Omental fat pad (tissue), 3 donors: ENCODE measurements at regions not wholly inside any gene's neighbourhood (a gene's known extent, or its start where the extent isn't known, plus 50 kb on each side); places are given as distances from the start of the nearest gene placed in this dataset.

Experiments
- ATAC-seq: fragments of 150-250 bp; one replicate; pipeline ENCODE4 v1.9.1; 2016; ENCODE audit warnings: mild to moderate bottlenecking, moderate library complexity; ENCODE audit not compliant: low FRiP score
- DNase-seq: peaks from one replicate; pipeline ENCODE4 v3.0.0-alpha.2; 2019; ENCODE audit warnings: low spot score
- TF ChIP-seq, protein P1 (sequence below), 3 donors: fragments of 450-650 bp; IDR thresholded peaks; one replicate each; pipeline ENCODE4 v1.5.1; 2016 to 2017; ENCODE audit warnings: antibody characterized with exemption in 3 of 3, mild to moderate bottlenecking in 3 of 3, moderate library complexity in 2 of 3

DNA sequence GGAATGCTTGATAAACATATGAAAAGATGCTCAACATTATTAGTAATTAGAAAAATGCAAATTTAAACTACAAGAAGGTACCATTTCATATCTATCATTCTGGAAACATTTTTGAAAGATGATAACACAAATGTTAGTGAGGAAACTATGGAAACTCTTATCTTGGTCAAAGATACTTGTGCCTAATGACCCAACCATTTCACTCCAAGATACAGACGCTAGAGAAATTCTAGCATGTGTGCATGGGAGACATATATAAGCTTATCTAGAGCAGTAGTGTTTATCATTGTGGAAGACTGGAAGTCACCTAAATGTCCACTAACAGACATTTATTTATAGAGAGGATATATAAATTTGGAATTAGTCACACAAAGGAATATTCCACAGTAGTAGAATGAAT lies 143.1 kb upstream of the HMGA2 start:
- TF ChIP-seq, protein P1, sequence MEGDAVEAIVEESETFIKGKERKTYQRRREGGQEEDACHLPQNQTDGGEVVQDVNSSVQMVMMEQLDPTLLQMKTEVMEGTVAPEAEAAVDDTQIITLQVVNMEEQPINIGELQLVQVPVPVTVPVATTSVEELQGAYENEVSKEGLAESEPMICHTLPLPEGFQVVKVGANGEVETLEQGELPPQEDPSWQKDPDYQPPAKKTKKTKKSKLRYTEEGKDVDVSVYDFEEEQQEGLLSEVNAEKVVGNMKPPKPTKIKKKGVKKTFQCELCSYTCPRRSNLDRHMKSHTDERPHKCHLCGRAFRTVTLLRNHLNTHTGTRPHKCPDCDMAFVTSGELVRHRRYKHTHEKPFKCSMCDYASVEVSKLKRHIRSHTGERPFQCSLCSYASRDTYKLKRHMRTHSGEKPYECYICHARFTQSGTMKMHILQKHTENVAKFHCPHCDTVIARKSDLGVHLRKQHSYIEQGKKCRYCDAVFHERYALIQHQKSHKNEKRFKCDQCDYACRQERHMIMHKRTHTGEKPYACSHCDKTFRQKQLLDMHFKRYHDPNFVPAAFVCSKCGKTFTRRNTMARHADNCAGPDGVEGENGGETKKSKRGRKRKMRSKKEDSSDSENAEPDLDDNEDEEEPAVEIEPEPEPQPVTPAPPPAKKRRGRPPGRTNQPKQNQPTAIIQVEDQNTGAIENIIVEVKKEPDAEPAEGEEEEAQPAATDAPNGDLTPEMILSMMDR (IDR thresholded peaks at IDR 0.05), result no peak
- DNase-seq (no peak), ATAC-seq (no peak)

DNA sequence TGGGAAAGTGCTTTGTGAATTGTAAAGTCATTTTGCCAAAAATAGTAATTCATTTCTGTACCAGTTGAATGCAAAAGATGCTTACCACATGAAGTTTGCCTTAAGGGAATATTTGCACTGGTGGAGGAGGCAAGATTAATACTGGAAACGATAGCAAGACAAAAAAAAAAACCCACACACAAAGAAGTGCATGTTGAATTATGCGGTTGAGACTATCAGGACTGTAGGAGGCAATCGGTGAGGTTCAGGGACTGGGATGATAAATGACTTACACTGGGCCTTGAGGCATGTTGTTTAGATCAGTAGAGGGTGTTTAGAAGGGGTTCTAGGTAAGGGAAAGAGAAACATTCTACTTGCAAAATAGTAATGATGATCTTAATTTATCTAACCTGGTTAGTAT lies 142.2 kb upstream of the HMGA2 start:
- DNase-seq (no peak), ATAC-seq (no peak)
- TF ChIP-seq, protein P1 (IDR thresholded peaks at IDR 0.05), result no peak

DNA sequence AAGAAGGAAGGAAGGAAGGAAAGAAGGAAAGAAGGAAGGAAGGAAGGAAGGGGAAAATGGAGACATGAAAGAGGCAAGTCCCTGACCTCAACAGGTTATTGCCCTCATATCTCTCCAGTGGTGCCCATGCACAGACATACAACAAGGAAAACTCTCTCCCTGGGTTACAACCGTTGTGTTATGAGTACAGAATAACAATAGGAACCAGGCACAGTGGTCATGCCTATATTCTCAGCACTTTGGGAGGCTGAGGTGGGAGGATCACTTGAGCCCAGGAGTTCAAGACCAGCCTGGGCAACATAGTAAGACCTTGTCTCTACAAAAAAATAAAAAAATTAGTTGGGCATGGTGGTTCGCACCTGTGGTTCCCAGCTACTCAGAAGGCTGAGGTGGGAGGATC lies 139.4 kb upstream of the HMGA2 start:
- ATAC-seq, result no peak
- DNase-seq, result no peak
- TF ChIP-seq, protein P1 (IDR thresholded peaks at IDR 0.05), result no peak

DNA sequence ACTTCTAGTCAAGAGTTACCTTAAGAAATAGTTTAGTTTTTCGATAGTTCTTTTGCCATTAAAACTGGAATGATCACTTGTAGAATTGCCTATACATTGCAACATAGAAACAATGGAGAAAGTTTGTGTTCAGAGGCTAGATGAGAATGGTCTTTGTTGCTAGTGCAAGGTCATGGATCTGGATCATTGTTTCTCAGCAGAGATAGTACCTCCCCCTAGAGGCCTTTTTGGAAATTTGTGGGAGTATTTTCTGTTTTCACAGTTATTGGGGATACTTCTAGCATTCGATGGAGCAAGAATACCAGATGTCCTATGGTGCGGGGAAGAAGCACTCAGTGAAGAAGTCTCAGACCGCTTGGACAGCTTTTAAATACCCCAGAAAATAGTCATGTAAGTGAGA lies 138.8 kb upstream of the HMGA2 start:
- TF ChIP-seq, protein P1 (IDR thresholded peaks at IDR 0.05), result no peak
- no peak for ATAC-seq
- no peak for DNase-seq

DNA sequence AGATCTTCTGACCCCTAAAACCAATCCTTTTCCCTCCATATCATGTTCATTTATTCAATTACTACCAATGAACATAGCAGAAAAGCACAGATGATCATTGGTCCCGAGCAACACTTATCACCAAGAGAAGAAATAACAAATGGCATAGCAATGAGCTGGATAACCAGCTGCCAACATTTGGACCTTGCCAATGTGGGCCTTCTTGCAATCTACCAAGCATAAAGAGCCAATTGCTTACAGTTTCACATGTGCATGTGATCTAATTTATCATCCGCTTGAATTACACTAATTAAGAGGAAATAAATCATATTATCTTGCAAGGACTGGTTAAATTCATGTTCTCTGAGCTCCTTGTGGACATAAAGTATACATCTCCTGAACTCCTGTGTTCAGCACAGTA lies 134.8 kb upstream of the HMGA2 start:
- DNase-seq (no peak), ATAC-seq (no peak)
- TF ChIP-seq, protein P1 (IDR thresholded peaks at IDR 0.05), result no peak

DNA sequence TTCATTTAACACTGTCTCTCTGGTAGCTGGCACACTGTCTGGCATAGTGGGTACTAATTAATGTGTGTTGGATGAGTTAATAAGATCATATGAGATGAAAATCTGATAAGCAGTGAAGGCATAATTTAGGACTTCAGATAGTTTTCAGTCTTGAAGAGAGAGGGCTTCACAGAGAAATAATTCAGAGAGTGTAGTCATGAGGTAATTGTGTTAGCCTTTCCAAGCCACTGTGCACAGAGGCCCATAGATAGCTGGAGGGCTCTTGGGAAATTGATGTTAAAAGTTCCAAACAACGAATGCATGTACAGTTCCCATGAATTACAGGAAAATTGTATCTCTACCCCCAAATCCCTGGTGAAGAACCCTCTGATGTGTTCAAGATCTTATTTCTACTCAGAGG lies 133.8 kb upstream of the HMGA2 start:
- TF ChIP-seq, protein P1 (IDR thresholded peaks at IDR 0.05), result no peak
- no peak for DNase-seq
- ATAC-seq, result no peak

DNA sequence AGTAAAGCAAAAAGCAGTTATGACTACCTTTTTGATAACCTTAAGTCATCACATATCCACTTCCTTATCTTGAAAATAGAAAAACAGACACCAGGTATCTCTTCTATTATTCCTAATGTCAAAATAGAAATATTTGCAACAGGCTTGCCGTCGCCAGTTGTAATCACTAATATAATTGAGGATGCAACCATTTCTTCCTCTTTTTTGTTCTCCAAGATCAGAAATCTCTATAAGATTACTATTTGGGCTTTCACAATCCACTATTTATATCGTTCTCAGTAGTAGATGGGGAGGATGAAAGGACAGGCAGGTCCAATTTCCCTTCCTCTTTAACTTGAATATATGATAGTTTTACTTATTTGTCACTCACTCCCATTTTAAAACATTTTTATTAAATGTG lies 130.2 kb upstream of the HMGA2 start:
- TF ChIP-seq, protein P1 (IDR thresholded peaks at IDR 0.05), result no peak
- DNase-seq (no peak), ATAC-seq (no peak)
